ENCODE measurements at regions not wholly inside any gene's neighbourhood (a gene's known extent, or its start where the extent isn't known, plus 50 kb on each side); places are given as distances from the start of the nearest gene placed in this dataset.

GRCh38 chr9:10921671-10922070, 308.9 kb upstream of the PTPRD start:
- Histone ChIP-seq H3K4me1 (no peaks in the 10 kb centered on the region), H3K27me3 (no peaks in the 10 kb centered on the region), H3K36me3 (replicated peaks in 1 of 2; ENCODE audit: insufficient read depth in 1 of 2, low read depth in 2 of 2) (no peaks in the 10 kb centered on the region), H3K9me3 (no peaks in the 10 kb centered on the region), H3K27ac (no peak overlapping the region), H3K4me3 (no peak overlapping the region)
- ATAC-seq (no peak), DNase-seq (no peak)
- no peak for TF ChIP-seq CTCF (IDR thresholded peaks at IDR 0.05)
- TF ChIP-seq POLR2A (IDR thresholded peaks at IDR 0.05), result no peak
- 11% methylated on average over 2 of the region's 2 CpGs for WGBS, 2 donors
- intact Hi-C loops (cut with DNase I), result no loop called here

- 50 to 59% methylated on average over 4 of the region's 4 CpGs for WGBS, 2 donors
- intact Hi-C loops (cut with DNase I), result no loop called here
- no peaks in the 10 kb centered on the region for H3K36me3 ChIP-seq (replicated peaks in 1 of 2; ENCODE audit: insufficient read depth in 1 of 2, low read depth in 2 of 2)
- no peak overlapping the region for H3K4me3 ChIP-seq
- no peak overlapping the region for H3K27ac ChIP-seq
- DNase-seq (no peak), ATAC-seq (no peak)
- TF ChIP-seq POLR2A (IDR thresholded peaks at IDR 0.05), result no peak
- TF ChIP-seq CTCF (IDR thresholded peaks at IDR 0.05), result no peak
- no peaks in the 10 kb centered on the region for H3K4me1 ChIP-seq
- no peaks in the 10 kb centered on the region for H3K27me3 ChIP-seq
- H3K9me3 ChIP-seq, result no peaks in the 10 kb centered on the region
These were observed 313.1 kb upstream of the PTPRD start for GRCh38 chr9:10925896-10926295.

- Histone ChIP-seq H3K4me1 (no peaks in the 10 kb centered on the region), H3K4me3 (no peak overlapping the region), H3K27ac (no peak overlapping the region), H3K9me3 (no peaks in the 10 kb centered on the region), H3K27me3 (no peaks in the 10 kb centered on the region), H3K36me3 (replicated peaks in 1 of 2; ENCODE audit: insufficient read depth in 1 of 2, low read depth in 2 of 2) (no peaks in the 10 kb centered on the region)
- TF ChIP-seq POLR2A (IDR thresholded peaks at IDR 0.05) (no peak), CTCF (IDR thresholded peaks at IDR 0.05) (no peak)
- intact Hi-C loops (cut with DNase I), result no loop called here
- DNase-seq, result no peak
- no peak for ATAC-seq
- WGBS, 2 donors, result 34 to 47% methylated on average over 2 of the region's 2 CpGs
These were observed 315.6 kb upstream of the PTPRD start for GRCh38 chr9:10928372-10928771.

- Histone ChIP-seq H3K36me3 (replicated peaks in 1 of 2; ENCODE audit: insufficient read depth in 1 of 2, low read depth in 2 of 2) (no peaks in the 10 kb centered on the region), H3K4me1 (no peaks in the 10 kb centered on the region), H3K27me3 (no peaks in the 10 kb centered on the region), H3K9me3 (no peaks in the 10 kb centered on the region), H3K27ac (no peak overlapping the region), H3K4me3 (no peak overlapping the region)
- DNase-seq (no peak), ATAC-seq (no peak)
- intact Hi-C loops (cut with DNase I), result no loop called here
- TF ChIP-seq CTCF (IDR thresholded peaks at IDR 0.05), result no peak
- TF ChIP-seq POLR2A (IDR thresholded peaks at IDR 0.05), result no peak
- 55 to 68% methylated on average over 2 of the region's 2 CpGs for WGBS, 2 donors
These were observed 317.3 kb upstream of the PTPRD start for GRCh38 chr9:10930081-10930480.

GRCh38 chr9:10946676-10947410, 334.0 kb upstream of the PTPRD start:
- ATAC-seq, result no peak
- H3K27me3 ChIP-seq, result no peaks in the 10 kb centered on the region
- TF ChIP-seq POLR2A (IDR thresholded peaks at IDR 0.05), result no peak
- no peak for TF ChIP-seq CTCF (IDR thresholded peaks at IDR 0.05)
- no peaks in the 10 kb centered on the region for H3K4me1 ChIP-seq
- intact Hi-C loops (cut with DNase I), result no loop called here
- H3K27ac ChIP-seq, result no peak overlapping the region
- no peaks in the 10 kb centered on the region for H3K36me3 ChIP-seq (replicated peaks in 1 of 2; ENCODE audit: insufficient read depth in 1 of 2, low read depth in 2 of 2)
- H3K9me3 ChIP-seq, result no peaks in the 10 kb centered on the region
- no peak for DNase-seq
- no peak overlapping the region for H3K4me3 ChIP-seq
- 80% methylated on average over 26 of the region's 26 CpGs for WGBS, 2 donors

Measured in body of pancreas (tissue), 4 donors.